ENCODE measurements at regions not wholly inside any gene's neighbourhood (a gene's known extent, or its start where the extent isn't known, plus 50 kb on each side); places are given as distances from the start of the nearest gene placed in this dataset.

DNA sequence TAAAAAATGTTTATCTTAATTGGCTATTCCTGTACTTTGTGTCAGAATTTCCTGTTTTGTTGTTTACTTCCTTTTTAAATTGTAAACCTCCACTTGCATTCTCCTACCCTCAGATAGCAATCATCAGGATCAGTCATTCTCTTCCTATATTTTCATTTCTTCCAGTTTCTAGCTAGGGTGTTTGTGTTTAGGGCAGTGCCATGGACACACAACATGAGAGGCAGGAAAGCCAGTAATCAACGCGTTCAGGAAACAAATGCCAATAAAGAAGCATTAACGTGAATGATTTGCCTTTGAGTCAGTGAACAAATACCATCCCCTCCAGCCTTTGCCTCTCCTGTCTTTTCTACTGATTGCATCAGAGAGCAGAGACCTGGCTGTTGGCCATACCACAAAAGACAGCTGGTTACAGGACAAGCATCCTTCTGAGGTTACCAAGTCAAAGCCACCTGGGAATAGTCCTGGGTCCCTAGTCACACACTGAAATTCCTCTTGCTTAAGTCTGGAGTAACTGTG is 56.7 kb upstream of the FHL2 start:
- no peak overlapping the region for H3K4me3 ChIP-seq (ENCODE audit: low read depth, low read length)
- TF ChIP-seq, protein P1, sequence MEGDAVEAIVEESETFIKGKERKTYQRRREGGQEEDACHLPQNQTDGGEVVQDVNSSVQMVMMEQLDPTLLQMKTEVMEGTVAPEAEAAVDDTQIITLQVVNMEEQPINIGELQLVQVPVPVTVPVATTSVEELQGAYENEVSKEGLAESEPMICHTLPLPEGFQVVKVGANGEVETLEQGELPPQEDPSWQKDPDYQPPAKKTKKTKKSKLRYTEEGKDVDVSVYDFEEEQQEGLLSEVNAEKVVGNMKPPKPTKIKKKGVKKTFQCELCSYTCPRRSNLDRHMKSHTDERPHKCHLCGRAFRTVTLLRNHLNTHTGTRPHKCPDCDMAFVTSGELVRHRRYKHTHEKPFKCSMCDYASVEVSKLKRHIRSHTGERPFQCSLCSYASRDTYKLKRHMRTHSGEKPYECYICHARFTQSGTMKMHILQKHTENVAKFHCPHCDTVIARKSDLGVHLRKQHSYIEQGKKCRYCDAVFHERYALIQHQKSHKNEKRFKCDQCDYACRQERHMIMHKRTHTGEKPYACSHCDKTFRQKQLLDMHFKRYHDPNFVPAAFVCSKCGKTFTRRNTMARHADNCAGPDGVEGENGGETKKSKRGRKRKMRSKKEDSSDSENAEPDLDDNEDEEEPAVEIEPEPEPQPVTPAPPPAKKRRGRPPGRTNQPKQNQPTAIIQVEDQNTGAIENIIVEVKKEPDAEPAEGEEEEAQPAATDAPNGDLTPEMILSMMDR (IDR thresholded peaks at IDR 0.05; ENCODE audit: borderline replicate concordance, insufficient read depth, low read depth, low read length), result no peak

DNA sequence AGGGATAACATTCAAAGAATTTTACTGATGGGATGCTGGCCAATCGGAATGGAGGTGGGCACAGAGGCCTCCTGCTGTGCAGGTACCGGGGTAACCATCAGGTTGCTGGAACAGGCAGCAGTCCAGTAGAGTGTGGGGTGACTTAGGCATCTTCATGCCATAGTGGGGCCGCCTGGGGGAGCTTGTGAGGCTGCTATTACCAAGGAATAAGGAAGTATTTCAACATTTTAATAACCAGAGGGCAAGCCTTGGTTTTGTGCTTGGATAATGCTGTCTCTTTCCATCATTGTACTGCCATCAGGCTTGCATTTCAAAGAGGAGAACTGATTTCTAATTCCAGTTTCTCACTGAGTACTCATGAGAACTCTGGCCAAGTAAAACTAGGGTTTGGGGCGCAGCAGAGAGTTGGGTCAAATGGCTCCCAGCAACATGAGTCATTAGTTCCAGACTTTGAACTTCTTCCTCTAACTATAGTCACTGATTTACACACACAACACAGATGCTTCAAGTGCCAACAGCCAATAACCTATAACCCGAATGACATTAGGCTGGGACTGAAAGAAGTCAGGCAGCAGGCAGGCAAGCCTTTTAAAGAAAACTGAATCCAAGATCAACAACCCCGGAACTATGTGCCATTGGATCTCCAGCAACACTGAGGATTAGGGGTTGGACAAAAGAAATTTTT is 56.1 kb upstream of the FHL2 start:
- TF ChIP-seq, protein P1 (IDR thresholded peaks at IDR 0.05; ENCODE audit: borderline replicate concordance, insufficient read depth, low read depth, low read length), result peak; percentile 46; the same call in 1 of the 2 replicates
- H3K4me3 ChIP-seq (ENCODE audit: low read depth, low read length), result no peak overlapping the region

DNA sequence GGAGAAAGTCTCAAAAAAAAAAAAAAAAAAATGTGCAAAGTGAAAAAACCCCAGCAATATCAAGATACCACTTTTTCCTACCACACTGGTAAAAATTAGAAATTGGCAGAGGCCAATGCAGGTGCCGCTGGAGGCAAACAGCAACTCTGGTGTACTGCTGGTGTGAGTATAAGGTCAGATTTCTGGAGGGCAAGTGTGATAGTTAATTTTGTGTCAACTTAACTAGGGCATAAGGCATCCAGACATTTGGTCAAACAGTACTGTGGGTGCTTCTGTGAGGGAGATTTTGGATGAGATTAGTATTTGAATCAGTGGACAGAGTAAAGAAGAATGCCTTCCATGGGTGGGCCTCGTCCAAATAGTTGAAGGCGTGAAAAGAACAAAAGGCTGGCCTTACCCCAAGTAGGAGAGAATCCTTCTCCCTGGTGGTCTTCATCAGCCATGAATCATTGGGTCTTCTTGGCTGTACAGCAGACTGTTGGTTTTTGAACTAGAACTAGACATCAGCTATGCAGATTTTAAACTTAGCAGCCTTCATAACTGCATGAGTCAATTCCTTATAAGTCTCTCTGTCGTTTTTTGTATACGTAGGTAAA is 52.8 kb upstream of the FHL2 start:
- H3K4me3 ChIP-seq (ENCODE audit: low read depth, low read length), result no peak overlapping the region
- TF ChIP-seq, protein P1 (IDR thresholded peaks at IDR 0.05; ENCODE audit: borderline replicate concordance, insufficient read depth, low read depth, low read length), result no peak

DNA sequence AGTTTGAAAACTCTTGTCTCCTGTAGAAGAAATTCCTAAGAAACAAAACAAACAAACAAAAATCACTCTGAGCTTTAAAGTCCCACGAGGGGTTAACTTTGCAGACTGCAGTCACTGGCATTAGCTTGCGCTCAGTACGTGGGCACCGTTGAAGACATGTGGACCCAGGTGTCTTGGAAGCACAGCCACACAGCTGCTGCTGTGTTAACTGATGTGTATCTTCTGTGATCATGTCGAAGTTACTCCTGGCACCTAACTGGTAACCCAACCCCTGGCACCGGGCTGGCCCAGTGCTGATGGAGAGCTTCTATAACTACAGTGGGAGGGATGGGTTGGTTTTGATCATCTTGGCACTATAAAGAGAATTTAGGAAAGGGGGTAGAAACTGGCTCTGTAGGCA is 51.6 kb upstream of the FHL2 start:
- no peak overlapping the region for H3K4me3 ChIP-seq (ENCODE audit: low read depth, low read length)
- TF ChIP-seq, protein P1 (IDR thresholded peaks at IDR 0.05; ENCODE audit: borderline replicate concordance, insufficient read depth, low read depth, low read length), result no peak

DNA sequence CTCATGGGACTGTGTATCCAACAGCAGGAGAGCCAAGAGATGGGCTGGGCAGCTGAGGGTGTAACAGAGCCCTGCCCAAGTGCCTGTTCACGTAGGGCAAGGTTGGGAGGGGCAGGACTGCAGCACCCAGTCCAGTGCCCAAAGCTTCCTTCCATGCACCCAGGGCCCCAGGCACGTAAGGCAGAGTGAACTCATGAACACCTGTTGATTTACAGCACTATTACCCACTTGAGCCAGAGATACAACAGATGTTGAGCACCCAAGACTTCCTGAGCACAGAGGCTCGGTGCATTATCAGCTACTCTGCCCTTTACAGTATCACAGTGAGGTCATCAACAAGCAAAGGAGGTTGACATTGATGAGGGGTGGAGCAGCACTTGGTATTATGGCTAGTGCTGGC is 50.2 kb upstream of the FHL2 start:
- H3K4me3 ChIP-seq (ENCODE audit: low read depth, low read length), result no peak overlapping the region
- TF ChIP-seq, protein P1 (IDR thresholded peaks at IDR 0.05; ENCODE audit: borderline replicate concordance, insufficient read depth, low read depth, low read length), result no peak
